ENCODE measurements at regions not wholly inside any gene's neighbourhood (a gene's known extent, or its start where the extent isn't known, plus 50 kb on each side); places are given as distances from the start of the nearest gene placed in this dataset.

DNA sequence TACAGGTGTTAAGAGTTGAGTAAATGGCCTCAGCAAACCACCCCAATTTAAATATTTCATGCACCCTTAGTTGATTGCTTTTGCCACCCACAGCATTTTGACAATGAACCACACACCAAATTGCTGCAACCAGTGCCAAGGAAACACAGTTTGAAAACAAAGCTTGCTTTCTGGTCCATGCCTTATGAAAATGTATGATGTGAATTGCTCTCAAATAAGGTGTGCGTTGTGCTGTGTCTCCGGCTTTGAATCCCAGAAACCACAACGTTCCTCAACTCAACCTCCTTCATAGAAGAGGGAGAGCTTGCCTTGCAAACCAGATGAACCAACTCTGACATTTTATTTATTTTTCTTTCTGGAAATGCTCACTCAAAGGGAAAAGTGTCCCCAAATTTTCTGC, 762.7 kb downstream of the TLE1 start:
- no peaks in the 10 kb centered on the region for H3K27me3 ChIP-seq (ENCODE audit: control insufficient read depth, insufficient read depth, low read length)
- H3K4me3 ChIP-seq (ENCODE audit: low read depth, low read length) = no peak overlapping the region
- no peaks in the 10 kb centered on the region for H3K4me1 ChIP-seq (ENCODE audit: control insufficient read depth, insufficient read depth, low read length)
- H3K36me3 ChIP-seq (ENCODE audit: control insufficient read depth, insufficient read depth, low read length) = no peaks in the 10 kb centered on the region
- H3K27ac ChIP-seq (ENCODE audit: low read depth, low read length) = no peak overlapping the region
- 0 out of 2 replicates have a peak, but pooled peaks cover 3% of the 10 kb centered on the region for H3K9me3 ChIP-seq (ENCODE audit: control insufficient read depth, insufficient read depth, low read length)
- no peak overlapping the region for H3K9ac ChIP-seq (ENCODE audit: low read depth, low read length)

DNA sequence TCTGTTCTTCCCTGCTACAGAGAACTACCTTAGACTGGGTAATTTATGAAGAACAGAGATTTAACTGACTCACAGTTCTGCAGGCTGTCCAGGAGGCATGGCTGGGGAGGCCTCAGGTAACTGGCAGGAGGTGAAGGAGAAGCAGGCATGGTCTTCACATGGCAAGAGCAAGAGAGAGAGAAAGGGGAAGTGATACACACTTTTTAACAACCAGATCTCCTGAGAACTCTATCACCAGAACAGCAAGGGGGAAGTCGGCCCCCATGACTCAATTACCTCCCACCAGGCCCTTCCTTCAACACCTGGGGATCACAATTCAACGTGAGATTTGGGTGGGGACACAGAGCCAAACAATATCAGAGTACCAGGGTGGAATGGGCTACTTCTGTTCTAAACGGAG, 766.8 kb downstream of the TLE1 start:
- Histone ChIP-seq H3K9ac (ENCODE audit: low read depth, low read length) (no peak overlapping the region), H3K4me3 (ENCODE audit: low read depth, low read length) (no peak overlapping the region), H3K36me3 (ENCODE audit: control insufficient read depth, insufficient read depth, low read length) (no peaks in the 10 kb centered on the region), H3K27me3 (ENCODE audit: control insufficient read depth, insufficient read depth, low read length) (no peaks in the 10 kb centered on the region), H3K9me3 (ENCODE audit: control insufficient read depth, insufficient read depth, low read length) (peaks cover 4% of the 10 kb centered on the region; the same call in 1 of the 2 replicates), H3K27ac (ENCODE audit: low read depth, low read length) (no peak overlapping the region), H3K4me1 (ENCODE audit: control insufficient read depth, insufficient read depth, low read length) (no peaks in the 10 kb centered on the region)

DNA sequence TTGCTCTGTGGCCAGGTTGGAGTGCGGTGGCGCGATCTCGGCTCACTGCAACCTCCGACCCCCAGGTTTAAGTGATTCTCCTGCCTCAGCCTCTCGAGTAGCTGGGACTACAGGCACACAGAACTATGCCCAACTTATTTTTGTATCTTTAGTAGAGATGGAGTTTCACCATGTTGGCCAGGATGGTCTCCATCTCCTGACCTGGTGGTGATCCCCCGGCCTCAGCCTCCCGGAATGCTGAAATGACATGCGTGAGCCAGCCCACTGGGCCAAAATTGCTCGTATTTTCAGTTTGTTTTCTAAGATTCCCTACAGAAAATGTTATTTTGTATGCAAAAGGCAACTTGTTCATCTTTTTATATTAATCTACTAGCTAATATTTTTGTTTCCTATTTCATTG, 782.6 kb downstream of the TLE1 start:
- Histone ChIP-seq H3K9me3 (ENCODE audit: control insufficient read depth, insufficient read depth, low read length) (no peaks in the 10 kb centered on the region; the same call in 1 of the 2 replicates), H3K36me3 (ENCODE audit: control insufficient read depth, insufficient read depth, low read length) (no peaks in the 10 kb centered on the region), H3K9ac (ENCODE audit: low read depth, low read length) (no peak overlapping the region), H3K27me3 (ENCODE audit: control insufficient read depth, insufficient read depth, low read length) (no peaks in the 10 kb centered on the region), H3K27ac (ENCODE audit: low read depth, low read length) (no peak overlapping the region), H3K4me1 (ENCODE audit: control insufficient read depth, insufficient read depth, low read length) (no peaks in the 10 kb centered on the region), H3K4me3 (ENCODE audit: low read depth, low read length) (no peak overlapping the region)

DNA sequence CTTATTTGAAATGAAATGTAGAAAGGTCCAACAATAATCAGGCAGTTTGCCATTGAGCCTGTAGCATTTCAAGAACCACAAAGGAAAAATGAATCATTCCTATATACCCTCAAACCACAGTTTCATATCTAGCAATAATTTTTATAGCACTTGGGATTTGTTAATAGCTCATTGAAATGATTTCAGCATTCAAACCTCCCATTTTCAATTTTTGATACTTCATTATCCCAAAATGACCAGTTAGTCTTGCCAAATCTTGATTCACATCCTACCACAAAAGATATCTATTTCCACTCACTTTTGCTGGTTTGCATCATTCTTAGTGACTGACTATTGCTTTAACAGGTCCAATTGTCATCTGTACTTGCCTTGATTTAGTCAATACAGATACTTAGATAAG, 790.1 kb downstream of the TLE1 start:
- H3K27ac ChIP-seq (ENCODE audit: low read depth, low read length) = no peak overlapping the region
- H3K36me3 ChIP-seq (ENCODE audit: control insufficient read depth, insufficient read depth, low read length) = no peaks in the 10 kb centered on the region
- no peaks in the 10 kb centered on the region for H3K4me1 ChIP-seq (ENCODE audit: control insufficient read depth, insufficient read depth, low read length)
- H3K9ac ChIP-seq (ENCODE audit: low read depth, low read length) = no peak overlapping the region
- no peaks in the 10 kb centered on the region for H3K27me3 ChIP-seq (ENCODE audit: control insufficient read depth, insufficient read depth, low read length)
- no peak overlapping the region for H3K4me3 ChIP-seq (ENCODE audit: low read depth, low read length)
- H3K9me3 ChIP-seq (ENCODE audit: control insufficient read depth, insufficient read depth, low read length) = no peaks in the 10 kb centered on the region; the same call in 1 of the 2 replicates

DNA sequence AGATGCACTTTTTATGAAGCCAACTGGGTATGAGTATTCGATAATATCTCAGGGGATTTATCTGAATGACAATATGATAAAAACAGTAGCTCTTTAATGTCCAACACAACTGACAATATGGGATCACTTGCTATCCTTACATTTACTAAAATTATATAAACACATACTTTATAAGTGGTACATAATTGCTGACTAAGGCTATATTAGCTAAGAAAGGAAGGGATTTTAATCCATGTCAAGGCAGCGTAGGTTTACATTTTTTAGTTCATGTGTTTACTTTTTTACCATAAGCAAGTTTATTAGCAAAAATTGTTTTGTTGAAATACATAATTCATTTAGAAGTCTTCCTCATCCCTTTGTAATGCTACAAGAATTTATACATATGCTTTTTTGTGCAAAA, 796.2 kb downstream of the TLE1 start:
- no peaks in the 10 kb centered on the region for H3K9me3 ChIP-seq (ENCODE audit: control insufficient read depth, insufficient read depth, low read length)
- H3K4me3 ChIP-seq (ENCODE audit: low read depth, low read length) = no peak overlapping the region
- no peak overlapping the region for H3K9ac ChIP-seq (ENCODE audit: low read depth, low read length)
- no peaks in the 10 kb centered on the region for H3K27me3 ChIP-seq (ENCODE audit: control insufficient read depth, insufficient read depth, low read length)
- H3K27ac ChIP-seq (ENCODE audit: low read depth, low read length) = no peak overlapping the region
- H3K4me1 ChIP-seq (ENCODE audit: control insufficient read depth, insufficient read depth, low read length) = no peaks in the 10 kb centered on the region
- H3K36me3 ChIP-seq (ENCODE audit: control insufficient read depth, insufficient read depth, low read length) = no peaks in the 10 kb centered on the region

DNA sequence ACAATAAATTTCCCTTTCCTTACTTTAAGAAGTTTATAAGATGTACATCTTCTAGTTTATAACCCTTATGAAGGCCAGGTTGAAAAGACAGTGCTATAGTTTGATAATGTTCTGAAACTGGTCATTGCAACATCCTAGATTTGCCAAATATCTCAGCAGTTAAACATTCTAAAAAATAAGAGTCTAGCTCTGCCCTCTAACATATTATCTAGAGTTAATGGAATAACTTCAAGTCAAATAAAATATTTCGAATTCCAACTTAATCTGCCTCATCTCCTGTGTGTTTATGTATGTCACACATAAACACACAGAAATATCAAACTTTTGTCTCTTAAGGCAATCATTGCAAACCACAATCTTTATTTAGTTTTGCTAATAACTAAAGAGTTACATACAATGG, 796.6 kb downstream of the TLE1 start:
- Histone ChIP-seq H3K27me3 (ENCODE audit: control insufficient read depth, insufficient read depth, low read length) (no peaks in the 10 kb centered on the region), H3K4me3 (ENCODE audit: low read depth, low read length) (no peak overlapping the region), H3K9me3 (ENCODE audit: control insufficient read depth, insufficient read depth, low read length) (no peaks in the 10 kb centered on the region)

DNA sequence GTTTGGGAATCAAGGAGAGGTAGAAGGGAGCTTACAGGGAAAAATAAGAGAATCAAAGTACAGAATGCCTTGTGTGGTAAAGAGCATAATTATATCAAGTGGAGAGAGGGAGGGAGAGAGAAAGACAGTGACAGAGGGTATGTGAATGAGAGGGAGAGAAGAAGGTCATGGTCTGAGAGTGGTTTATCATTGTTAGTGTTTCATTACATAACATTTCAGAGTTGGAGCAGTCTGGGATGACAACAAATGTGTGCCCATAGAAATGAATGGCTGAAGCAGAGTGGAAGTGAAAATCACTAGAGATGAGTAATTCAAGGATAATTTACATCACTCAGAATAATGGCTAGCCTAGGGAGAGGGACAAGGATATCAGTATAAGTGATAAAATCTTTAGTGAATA, 799.2 kb downstream of the TLE1 start:
- Histone ChIP-seq H3K9ac (ENCODE audit: low read depth, low read length) (no peak overlapping the region), H3K9me3 (ENCODE audit: control insufficient read depth, insufficient read depth, low read length) (no peaks in the 10 kb centered on the region), H3K4me3 (ENCODE audit: low read depth, low read length) (no peak overlapping the region), H3K36me3 (ENCODE audit: control insufficient read depth, insufficient read depth, low read length) (no peaks in the 10 kb centered on the region), H3K27me3 (ENCODE audit: control insufficient read depth, insufficient read depth, low read length) (no peaks in the 10 kb centered on the region), H3K27ac (ENCODE audit: low read depth, low read length) (no peak overlapping the region), H3K4me1 (ENCODE audit: control insufficient read depth, insufficient read depth, low read length) (no peaks in the 10 kb centered on the region)

More for the DNA sequence above, 796.6 kb downstream of the TLE1 start:
- Histone ChIP-seq H3K4me1 (ENCODE audit: control insufficient read depth, insufficient read depth, low read length) (no peaks in the 10 kb centered on the region), H3K9ac (ENCODE audit: low read depth, low read length) (no peak overlapping the region), H3K27ac (ENCODE audit: low read depth, low read length) (no peak overlapping the region), H3K36me3 (ENCODE audit: control insufficient read depth, insufficient read depth, low read length) (no peaks in the 10 kb centered on the region)

DNA sequence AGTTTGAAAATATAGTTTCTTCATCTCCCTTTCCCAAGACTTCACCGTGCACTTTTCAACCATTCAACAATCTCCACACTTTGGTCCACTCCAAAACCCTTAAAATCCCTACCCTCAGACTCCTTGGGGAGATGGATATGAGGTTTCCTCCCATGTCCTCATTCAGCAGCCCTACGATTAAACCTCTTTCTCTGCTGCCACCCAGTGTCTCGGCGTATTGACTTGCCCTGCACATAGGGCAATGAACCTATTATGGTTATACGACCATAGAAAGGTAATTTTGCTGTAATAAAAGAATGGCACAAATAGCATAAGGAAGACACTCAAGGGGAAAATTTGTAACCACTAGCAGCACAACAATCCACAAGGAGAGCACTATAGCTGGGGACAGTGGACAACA, 803.5 kb downstream of the TLE1 start:
- no peaks in the 10 kb centered on the region for H3K9me3 ChIP-seq (ENCODE audit: control insufficient read depth, insufficient read depth, low read length)
- H3K27me3 ChIP-seq (ENCODE audit: control insufficient read depth, insufficient read depth, low read length) = no peaks in the 10 kb centered on the region
- no peak overlapping the region for H3K4me3 ChIP-seq (ENCODE audit: low read depth, low read length)
- H3K27ac ChIP-seq (ENCODE audit: low read depth, low read length) = no peak overlapping the region
- H3K36me3 ChIP-seq (ENCODE audit: control insufficient read depth, insufficient read depth, low read length) = no peaks in the 10 kb centered on the region
- no peak overlapping the region for H3K9ac ChIP-seq (ENCODE audit: low read depth, low read length)
- H3K4me1 ChIP-seq (ENCODE audit: control insufficient read depth, insufficient read depth, low read length) = peaks cover 18% of the 10 kb centered on the region; the same call in 1 of the 2 replicates

DNA sequence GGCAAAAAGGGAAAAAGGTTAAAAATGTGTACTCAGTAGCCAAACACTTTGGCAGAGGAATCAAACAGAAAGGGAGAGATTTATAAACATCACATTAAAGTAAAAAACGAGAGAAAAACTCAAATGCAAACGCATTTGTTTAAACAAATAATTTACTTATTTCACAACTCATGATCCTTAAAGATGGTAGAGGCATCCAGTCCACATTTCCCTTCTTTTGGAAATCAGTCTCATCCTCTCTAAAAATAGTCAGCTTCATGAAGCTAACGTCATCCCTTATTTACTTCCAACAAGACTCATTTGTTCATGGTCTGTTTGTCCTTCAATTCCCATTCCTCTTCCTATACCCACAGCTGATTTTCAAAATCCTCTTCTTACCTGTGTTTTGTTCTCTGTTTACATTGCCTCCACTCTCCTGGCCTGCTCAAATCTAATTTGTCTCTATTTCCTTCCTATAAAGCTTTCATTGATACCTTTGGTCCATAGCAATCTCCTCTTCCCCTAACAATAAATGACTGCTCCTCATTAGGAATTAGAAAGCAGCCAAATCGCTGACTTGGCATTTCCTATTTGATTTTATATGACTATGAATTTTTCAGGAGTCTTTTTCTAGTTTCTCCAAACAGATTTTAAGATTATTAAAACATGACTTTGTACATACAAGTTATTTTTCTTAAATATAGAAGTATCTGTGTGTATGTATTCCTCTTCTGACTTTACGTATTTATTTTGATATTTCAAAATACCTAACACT, 805.3 kb downstream of the TLE1 start:
- Histone ChIP-seq H3K4me1 (ENCODE audit: control insufficient read depth, insufficient read depth, low read length) (peaks cover 20% of the 10 kb centered on the region; the same call in 1 of the 2 replicates), H3K9ac (ENCODE audit: low read depth, low read length) (no peak overlapping the region), H3K27me3 (ENCODE audit: control insufficient read depth, insufficient read depth, low read length) (no peaks in the 10 kb centered on the region), H3K9me3 (ENCODE audit: control insufficient read depth, insufficient read depth, low read length) (no peaks in the 10 kb centered on the region), H3K36me3 (ENCODE audit: control insufficient read depth, insufficient read depth, low read length) (no peaks in the 10 kb centered on the region), H3K27ac (ENCODE audit: low read depth, low read length) (no peak overlapping the region), H3K4me3 (ENCODE audit: low read depth, low read length) (no peak overlapping the region)

DNA sequence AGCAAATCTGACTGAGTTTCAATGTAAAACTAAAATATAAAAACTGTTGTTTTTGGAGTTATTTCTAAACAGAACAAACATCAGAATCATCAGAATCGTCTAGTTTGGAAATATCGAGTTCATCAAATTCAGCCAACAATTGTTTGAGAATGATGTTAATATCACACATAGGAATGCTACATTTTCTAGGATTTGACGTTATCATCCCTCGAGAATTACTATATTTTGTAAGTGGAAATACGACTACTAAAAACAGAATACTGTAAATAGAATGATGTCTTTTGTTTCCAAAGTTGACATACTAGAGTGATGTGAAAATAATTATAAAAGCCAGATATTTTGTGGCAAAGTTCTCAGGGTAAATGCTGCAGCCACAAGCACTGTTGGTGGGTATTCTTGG, 805.9 kb downstream of the TLE1 start:
- Histone ChIP-seq H3K4me3 (ENCODE audit: low read depth, low read length) (no peak overlapping the region), H3K36me3 (ENCODE audit: control insufficient read depth, insufficient read depth, low read length) (no peaks in the 10 kb centered on the region), H3K27me3 (ENCODE audit: control insufficient read depth, insufficient read depth, low read length) (no peaks in the 10 kb centered on the region), H3K9ac (ENCODE audit: low read depth, low read length) (no peak overlapping the region), H3K4me1 (ENCODE audit: control insufficient read depth, insufficient read depth, low read length) (peaks cover 20% of the 10 kb centered on the region; the same call in 1 of the 2 replicates), H3K27ac (ENCODE audit: low read depth, low read length) (no peak overlapping the region), H3K9me3 (ENCODE audit: control insufficient read depth, insufficient read depth, low read length) (no peaks in the 10 kb centered on the region)

DNA sequence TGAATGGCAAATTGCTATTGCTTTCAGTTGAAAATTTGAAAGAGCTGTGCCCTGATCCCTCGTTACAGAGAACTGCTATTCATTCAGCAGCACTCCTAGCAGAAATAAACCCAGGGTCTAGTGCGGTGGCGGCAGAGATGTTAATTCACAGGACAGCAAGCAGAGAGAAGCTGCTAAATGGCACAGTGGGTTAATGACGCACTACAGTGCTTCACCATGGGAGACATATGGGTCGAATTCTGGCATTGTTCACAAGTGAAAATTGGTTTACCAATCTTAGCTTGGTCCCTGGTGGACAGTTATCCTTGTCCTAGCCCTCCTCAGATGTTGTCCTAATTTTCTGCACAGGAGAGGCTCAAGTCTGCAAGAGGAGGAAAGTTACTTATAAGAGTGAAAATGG, 807.4 kb downstream of the TLE1 start:
- Histone ChIP-seq H3K36me3 (ENCODE audit: control insufficient read depth, insufficient read depth, low read length) (no peaks in the 10 kb centered on the region), H3K9ac (ENCODE audit: low read depth, low read length) (no peak overlapping the region), H3K27me3 (ENCODE audit: control insufficient read depth, insufficient read depth, low read length) (no peaks in the 10 kb centered on the region), H3K4me1 (ENCODE audit: control insufficient read depth, insufficient read depth, low read length) (peaks cover 20% of the 10 kb centered on the region; the same call in 1 of the 2 replicates), H3K27ac (ENCODE audit: low read depth, low read length) (peak overlapping the region; percentile 58), H3K9me3 (ENCODE audit: control insufficient read depth, insufficient read depth, low read length) (no peaks in the 10 kb centered on the region), H3K4me3 (ENCODE audit: low read depth, low read length) (no peak overlapping the region)
